Panc1 (cell line): ENCODE measurements at regions not wholly inside any gene's neighbourhood (a gene's known extent, or its start where the extent isn't known, plus 50 kb on each side); places are given as distances from the start of the nearest gene placed in this dataset.

ENCODE experiments used
- ATAC-seq: fragments of 200-7000 bp; cut with Tn5 transposase; 2 replicates; pipeline ENCODE4 v1.9.1; 2020; ENCODE audit warnings: mild to moderate bottlenecking, moderate library complexity
- BruUV-seq: library from RNA; stranded (reverse); fragments of 400-500 nt; replicated peaks from 2 replicates; lab custom pipeline; 2021; lab: Mats Ljungman, UMichigan
- CTCF ChIA-PET: fragments of 300-600 bp; sonication (Branson Sonifier 250); formaldehyde crosslinking; loops from one replicate; lab custom pipeline; 2022; ENCODE audit warnings: antibody characterized with exemption; lab: Charles Lee
- POLR2A ChIA-PET: fragments of 300-600 bp; sonication (Branson Sonifier 250); formaldehyde crosslinking; loops from one replicate; lab custom pipeline; 2022; ENCODE audit warnings: antibody characterized with exemption; lab: Charles Lee
- DNase-seq: peaks from one replicate; pipeline ENCODE4 v3.0.0-alpha.2; 2010; ENCODE audit warnings: low read depth, low spot score
- H3K27ac ChIP-seq: 2 replicates; pipeline ENCODE4 v1.5.1; 2011; ENCODE audit warnings: mild to moderate bottlenecking, low read length, inconsistent platforms
- H3K27me3 ChIP-seq: fragments of 200-500 bp; sonication (Bioruptor generic); 2 replicates; pipeline ENCODE4 v1.6.0; 2014; ENCODE audit warnings: low read length, inconsistent platforms; ENCODE audit not compliant: control insufficient read depth, insufficient read depth
- H3K36me3 ChIP-seq: fragments of 200-500 bp; sonication (Bioruptor generic); 2 replicates; pipeline ENCODE4 v1.5.1; 2014; ENCODE audit warnings: inconsistent platforms, mild to moderate bottlenecking, low read length, moderate library complexity; ENCODE audit not compliant: control insufficient read depth, insufficient read depth
- H3K4me1 ChIP-seq: 2 replicates; pipeline ENCODE4 v1.5.1; 2011; ENCODE audit warnings: inconsistent platforms, mild to moderate bottlenecking, low read length, moderate library complexity; ENCODE audit not compliant: control insufficient read depth, insufficient read depth
- H3K4me3 ChIP-seq, 2 experiments: 2 replicates each; pipeline ENCODE4 v1.5.1; 2011 to 2012; ENCODE audit warnings: low read depth in 2 of 2, low read length in 2 of 2, mild to moderate bottlenecking in 2 of 2, inconsistent platforms in 1 of 2, moderate library complexity in 1 of 2
- H3K9me3 ChIP-seq: fragments of 200-500 bp; sonication (Bioruptor generic); 2 replicates; pipeline ENCODE4 v1.5.1; 2014; ENCODE audit warnings: low read depth, mild to moderate bottlenecking, inconsistent platforms, low read length, moderate library complexity; ENCODE audit not compliant: control insufficient read depth, insufficient read depth
- POLR2AphosphoS5 ChIP-seq: IDR thresholded peaks from 2 replicates; pipeline ENCODE4 v1.6.1; 2012; ENCODE audit warnings: mild to moderate bottlenecking, low read depth, low read length, moderate library complexity
- SIN3A ChIP-seq: IDR thresholded peaks from 2 replicates; pipeline ENCODE4 v1.6.1; 2012; ENCODE audit warnings: low read depth, mild to moderate bottlenecking, low read length, moderate library complexity, borderline replicate concordance; ENCODE audit not compliant: insufficient read depth
- TCF7L2 ChIP-seq: IDR thresholded peaks from 2 replicates; pipeline ENCODE4 v1.6.1; 2011; ENCODE audit warnings: mild to moderate bottlenecking, low read depth, low read length, inconsistent platforms
- in situ Hi-C: cut with HindIII; loops from 2 replicates; pipeline ENCODE4 v1.10.0; 2016; ENCODE audit warnings: low sequenced_read_pairs, low pct_unique_long_range_greater_than_20kb
- intact Hi-C: fragments of 100-400 bp; cut with micrococcal nuclease; formaldehyde crosslinking; loops from one replicate; pipeline ENCODE4 v1.10.0; 2022; ENCODE audit not compliant: unreplicated experiment
- TF ChIP-seq, protein P1 (sequence below): fragments of 450-650 bp; IDR thresholded peaks from 2 replicates; pipeline ENCODE4 v1.5.1; 2017; ENCODE audit warnings: mild to moderate bottlenecking
- TF ChIP-seq, protein P2 (sequence below), 2 experiments: IDR thresholded peaks; 2 replicates each; pipeline ENCODE4 v1.6.1; 2011 to 2012; ENCODE audit warnings: low read depth in 2 of 2, control low read depth in 1 of 2, low read length in 1 of 2, mild to moderate bottlenecking in 1 of 2, moderate library complexity in 1 of 2; ENCODE audit not compliant: insufficient read depth in 1 of 2

DNA sequence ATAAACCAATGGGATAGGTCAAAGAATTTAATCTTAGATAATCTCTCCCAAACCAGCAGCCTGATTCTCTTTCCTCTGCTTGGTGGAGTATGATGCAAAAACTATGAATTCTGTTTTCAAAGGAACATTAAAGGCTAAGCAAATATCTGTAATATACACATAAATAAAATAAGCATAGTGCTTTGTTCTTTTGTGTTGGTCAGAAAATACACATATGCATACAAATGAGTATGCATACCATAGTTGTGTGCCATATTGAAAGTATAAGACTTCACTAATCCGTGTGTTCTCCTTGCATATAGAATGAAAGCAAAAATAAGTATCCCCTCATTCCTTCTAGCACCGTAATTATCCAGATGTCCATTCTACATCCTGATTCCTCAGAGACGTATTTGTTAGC is 1949.7 kb upstream of the CELF4 start:
- BruUV-seq, result no TSS peak
- Histone ChIP-seq H3K4me1 (no peaks in the 10 kb centered on the region), H3K27me3 (no peaks in the 10 kb centered on the region), H3K36me3 (no peaks in the 10 kb centered on the region; the same call in 1 of the 2 replicates), H3K4me3 (no peak overlapping the region), H3K9me3 (no peaks in the 10 kb centered on the region), H3K27ac (no peak overlapping the region)
- in situ Hi-C loops (no loop called here), intact Hi-C loops (no loop called here)
- TF ChIP-seq POLR2AphosphoS5 (no peak), SIN3A (no peak), TCF7L2 (no peak)
- TF ChIP-seq, protein P1, sequence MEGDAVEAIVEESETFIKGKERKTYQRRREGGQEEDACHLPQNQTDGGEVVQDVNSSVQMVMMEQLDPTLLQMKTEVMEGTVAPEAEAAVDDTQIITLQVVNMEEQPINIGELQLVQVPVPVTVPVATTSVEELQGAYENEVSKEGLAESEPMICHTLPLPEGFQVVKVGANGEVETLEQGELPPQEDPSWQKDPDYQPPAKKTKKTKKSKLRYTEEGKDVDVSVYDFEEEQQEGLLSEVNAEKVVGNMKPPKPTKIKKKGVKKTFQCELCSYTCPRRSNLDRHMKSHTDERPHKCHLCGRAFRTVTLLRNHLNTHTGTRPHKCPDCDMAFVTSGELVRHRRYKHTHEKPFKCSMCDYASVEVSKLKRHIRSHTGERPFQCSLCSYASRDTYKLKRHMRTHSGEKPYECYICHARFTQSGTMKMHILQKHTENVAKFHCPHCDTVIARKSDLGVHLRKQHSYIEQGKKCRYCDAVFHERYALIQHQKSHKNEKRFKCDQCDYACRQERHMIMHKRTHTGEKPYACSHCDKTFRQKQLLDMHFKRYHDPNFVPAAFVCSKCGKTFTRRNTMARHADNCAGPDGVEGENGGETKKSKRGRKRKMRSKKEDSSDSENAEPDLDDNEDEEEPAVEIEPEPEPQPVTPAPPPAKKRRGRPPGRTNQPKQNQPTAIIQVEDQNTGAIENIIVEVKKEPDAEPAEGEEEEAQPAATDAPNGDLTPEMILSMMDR, result no peak
- TF ChIP-seq, protein P2, sequence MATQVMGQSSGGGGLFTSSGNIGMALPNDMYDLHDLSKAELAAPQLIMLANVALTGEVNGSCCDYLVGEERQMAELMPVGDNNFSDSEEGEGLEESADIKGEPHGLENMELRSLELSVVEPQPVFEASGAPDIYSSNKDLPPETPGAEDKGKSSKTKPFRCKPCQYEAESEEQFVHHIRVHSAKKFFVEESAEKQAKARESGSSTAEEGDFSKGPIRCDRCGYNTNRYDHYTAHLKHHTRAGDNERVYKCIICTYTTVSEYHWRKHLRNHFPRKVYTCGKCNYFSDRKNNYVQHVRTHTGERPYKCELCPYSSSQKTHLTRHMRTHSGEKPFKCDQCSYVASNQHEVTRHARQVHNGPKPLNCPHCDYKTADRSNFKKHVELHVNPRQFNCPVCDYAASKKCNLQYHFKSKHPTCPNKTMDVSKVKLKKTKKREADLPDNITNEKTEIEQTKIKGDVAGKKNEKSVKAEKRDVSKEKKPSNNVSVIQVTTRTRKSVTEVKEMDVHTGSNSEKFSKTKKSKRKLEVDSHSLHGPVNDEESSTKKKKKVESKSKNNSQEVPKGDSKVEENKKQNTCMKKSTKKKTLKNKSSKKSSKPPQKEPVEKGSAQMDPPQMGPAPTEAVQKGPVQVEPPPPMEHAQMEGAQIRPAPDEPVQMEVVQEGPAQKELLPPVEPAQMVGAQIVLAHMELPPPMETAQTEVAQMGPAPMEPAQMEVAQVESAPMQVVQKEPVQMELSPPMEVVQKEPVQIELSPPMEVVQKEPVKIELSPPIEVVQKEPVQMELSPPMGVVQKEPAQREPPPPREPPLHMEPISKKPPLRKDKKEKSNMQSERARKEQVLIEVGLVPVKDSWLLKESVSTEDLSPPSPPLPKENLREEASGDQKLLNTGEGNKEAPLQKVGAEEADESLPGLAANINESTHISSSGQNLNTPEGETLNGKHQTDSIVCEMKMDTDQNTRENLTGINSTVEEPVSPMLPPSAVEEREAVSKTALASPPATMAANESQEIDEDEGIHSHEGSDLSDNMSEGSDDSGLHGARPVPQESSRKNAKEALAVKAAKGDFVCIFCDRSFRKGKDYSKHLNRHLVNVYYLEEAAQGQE (IDR thresholded peaks at IDR 0.05; ENCODE audit: insufficient read depth in 1 of 2, low read depth in 2 of 2, low read length in 1 of 2), result no peak
- CTCF ChIA-PET, result no interaction called here
- no peak for ATAC-seq
- no peak for DNase-seq
- POLR2A ChIA-PET, result no interaction called here

DNA sequence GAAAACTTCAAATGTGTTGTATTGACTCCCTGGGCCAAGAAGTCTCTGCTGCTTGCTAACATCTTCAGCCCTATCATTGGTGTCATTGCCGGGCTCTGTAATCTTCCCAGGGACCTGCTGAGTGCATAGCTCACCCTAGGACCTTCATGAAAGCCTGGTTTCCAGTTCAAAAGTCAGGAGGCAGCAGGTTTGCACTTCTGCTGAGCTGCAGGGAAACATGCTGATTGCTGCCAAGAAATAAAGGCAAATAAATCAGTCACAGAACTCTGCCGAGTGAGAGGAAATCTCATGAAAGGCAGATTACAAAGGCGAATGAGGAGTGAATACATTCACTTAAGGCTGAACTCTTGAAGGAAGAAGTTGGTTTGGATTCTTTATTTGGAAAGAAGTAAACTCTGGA is 1947.6 kb upstream of the CELF4 start:
- no peak for ATAC-seq
- Histone ChIP-seq H3K9me3 (no peaks in the 10 kb centered on the region), H3K27me3 (no peaks in the 10 kb centered on the region), H3K4me3 (no peak overlapping the region), H3K4me1 (no peaks in the 10 kb centered on the region), H3K36me3 (no peaks in the 10 kb centered on the region; the same call in 1 of the 2 replicates), H3K27ac (no peak overlapping the region)
- CTCF ChIA-PET, result no interaction called here
- POLR2A ChIA-PET, result no interaction called here
- TF ChIP-seq, protein P1, result no peak
- TF ChIP-seq POLR2AphosphoS5 (no peak), SIN3A (no peak), TCF7L2 (no peak)
- TF ChIP-seq, protein P2 (IDR thresholded peaks at IDR 0.05; ENCODE audit: insufficient read depth in 1 of 2, low read depth in 2 of 2, low read length in 1 of 2), result no peak
- DNase-seq, result no peak
- no TSS peak for BruUV-seq
- in situ Hi-C loops, result no loop called here
- intact Hi-C loops, result no loop called here
